Fibroblast of mammary gland (primary cell): ENCODE measurements at regions not wholly inside any gene's neighbourhood (a gene's known extent, or its start where the extent isn't known, plus 50 kb on each side); places are given as distances from the start of the nearest gene placed in this dataset.

Experiments used
- DNase-seq: peaks from one replicate; pipeline ENCODE4 v3.0.0-alpha.2; 2010; ENCODE audit warnings: low read depth
- H3K4me3 ChIP-seq: 2 replicates; pipeline ENCODE4 v1.5.1; 2011; ENCODE audit warnings: low read depth, mild to moderate bottlenecking, low read length, moderate library complexity; ENCODE audit not compliant: control insufficient read depth
- CTCF ChIP-seq: conservative IDR thresholded peaks from 2 replicates; pipeline ENCODE4 v1.5.1; 2011; ENCODE audit warnings: low read depth, low read length, inconsistent platforms; ENCODE audit not compliant: control insufficient read depth, insufficient read depth

- TF ChIP-seq CTCF = no peak
- H3K4me3 ChIP-seq = no peak overlapping the region
- no peak for DNase-seq
These were observed 58.6 kb downstream of the TMEM17 start for GRCh38 chr2:62447411-62447810.

- no peak for DNase-seq
- no peak for TF ChIP-seq CTCF
- no peak overlapping the region for H3K4me3 ChIP-seq
These were observed 59.5 kb downstream of the TMEM17 start for GRCh38 chr2:62446491-62446890.

- no peak for DNase-seq
- H3K4me3 ChIP-seq = no peak overlapping the region
- no peak for TF ChIP-seq CTCF
These were observed 62.1 kb downstream of the TMEM17 start for GRCh38 chr2:62443886-62444285.

- H3K4me3 ChIP-seq = no peak overlapping the region
- TF ChIP-seq CTCF = no peak
- DNase-seq = no peak
These were observed 62.5 kb downstream of the TMEM17 start for GRCh38 chr2:62443471-62443870.

GRCh38 chr2:62441824-62442223 is 64.2 kb downstream of the TMEM17 start:
- no peak overlapping the region for H3K4me3 ChIP-seq
- DNase-seq = no peak
- no peak for TF ChIP-seq CTCF

GRCh38 chr2:62441421-62441820 is 64.6 kb downstream of the TMEM17 start:
- no peak overlapping the region for H3K4me3 ChIP-seq
- no peak for DNase-seq
- TF ChIP-seq CTCF = no peak

GRCh38 chr2:62440281-62440946 is 65.6 kb downstream of the TMEM17 start:
- TF ChIP-seq CTCF = no peak
- no peak for DNase-seq
- H3K4me3 ChIP-seq = no peak overlapping the region
